Stimulated activated CD4-positive, alpha-beta T cell treated with anti-CD3 and anti-CD28 coated beads, Interleukin-12 subunit alpha, Interleukin-12 subunit beta, amount 100 ng/mL, for 48 hours (primary cell): ENCODE measurements at regions not wholly inside any gene's neighbourhood (a gene's known extent, or its start where the extent isn't known, plus 50 kb on each side); places are given as distances from the start of the nearest gene placed in this dataset.

ENCODE experiments used
- DNase-seq, 3 donors: peaks; one replicate each; pipeline ENCODE4 v3.0.0-alpha.2; 2020; ENCODE audit warnings: low read depth in 2 of 3, low spot score in 1 of 3

- DNase-seq, result no peak
These were observed 616.3 kb upstream of the CDH8 start for GRCh38 chr16:62652441-62653120.

- no peak for DNase-seq
These were observed 612.0 kb upstream of the CDH8 start for GRCh38 chr16:62648256-62648655.

GRCh38 chr16:62644030-62644812, 608.0 kb upstream of the CDH8 start:
- no peak for DNase-seq

GRCh38 chr16:62642677-62643076, 606.4 kb upstream of the CDH8 start:
- DNase-seq, result no peak

- DNase-seq, result no peak
These were observed 603.7 kb upstream of the CDH8 start for GRCh38 chr16:62639890-62640289.

GRCh38 chr16:62638964-62639870, 603.0 kb upstream of the CDH8 start:
- no peak for DNase-seq

- no peak for DNase-seq
These were observed 602.2 kb upstream of the CDH8 start for GRCh38 chr16:62638324-62638911.

GRCh38 chr16:62625326-62625725, 589.1 kb upstream of the CDH8 start:
- DNase-seq, result no peak

GRCh38 chr16:62620275-62620674, 584.0 kb upstream of the CDH8 start:
- DNase-seq, result no peak

- no peak for DNase-seq
These were observed 579.3 kb upstream of the CDH8 start for GRCh38 chr16:62615526-62615925.

GRCh38 chr16:62610291-62610690, 574.1 kb upstream of the CDH8 start:
- DNase-seq, result no peak

- no peak for DNase-seq
These were observed 566.6 kb upstream of the CDH8 start for GRCh38 chr16:62602790-62603189.

GRCh38 chr16:62597875-62598274, 561.6 kb upstream of the CDH8 start:
- no peak for DNase-seq

GRCh38 chr16:62596584-62596983, 560.3 kb upstream of the CDH8 start:
- DNase-seq, result no peak

GRCh38 chr16:62596125-62596524, 559.9 kb upstream of the CDH8 start:
- DNase-seq, result no peak

GRCh38 chr16:62586128-62586862, 550.1 kb upstream of the CDH8 start:
- DNase-seq, result no peak

GRCh38 chr16:62585041-62585545, 548.9 kb upstream of the CDH8 start:
- no peak for DNase-seq

GRCh38 chr16:62583414-62583813, 547.2 kb upstream of the CDH8 start:
- no peak for DNase-seq

- no peak for DNase-seq
These were observed 537.2 kb upstream of the CDH8 start for GRCh38 chr16:62573466-62573865.

- no peak for DNase-seq
These were observed 532.7 kb upstream of the CDH8 start for GRCh38 chr16:62568926-62569325.
